Muscle layer of colon (tissue), 2 donors: ENCODE measurements at regions not wholly inside any gene's neighbourhood (a gene's known extent, or its start where the extent isn't known, plus 50 kb on each side); places are given as distances from the start of the nearest gene placed in this dataset.

Source experiments
- H3K27ac ChIP-seq: one replicate; pipeline ENCODE4 v1.7.0; 2013; ENCODE audit warnings: low read depth, mild to moderate bottlenecking, low read length, moderate library complexity
- H3K27me3 ChIP-seq, 2 donors: one replicate each; pipeline ENCODE4 v1.7.0; 2013; ENCODE audit warnings: low read length in 2 of 2, mild to moderate bottlenecking in 2 of 2; ENCODE audit not compliant: insufficient read depth in 2 of 2, control insufficient read depth in 1 of 2
- H3K36me3 ChIP-seq: one replicate; pipeline ENCODE4 v1.7.0; 2013; ENCODE audit warnings: mild to moderate bottlenecking, low read length; ENCODE audit not compliant: insufficient read depth
- H3K4me1 ChIP-seq: one replicate; pipeline ENCODE4 v1.7.0; 2013; ENCODE audit warnings: mild to moderate bottlenecking, low read length; ENCODE audit not compliant: insufficient read depth
- H3K4me3 ChIP-seq, 2 donors: one replicate each; pipeline ENCODE4 v1.7.0; 2013; ENCODE audit warnings: low read length in 2 of 2, low read depth in 1 of 2, mild to moderate bottlenecking in 1 of 2, moderate library complexity in 1 of 2
- H3K9ac ChIP-seq: one replicate; pipeline ENCODE4 v1.7.0; 2013; ENCODE audit warnings: low read length
- H3K9me3 ChIP-seq: one replicate; pipeline ENCODE4 v1.7.0; 2013; ENCODE audit warnings: mild to moderate bottlenecking, low read length
- donor health status: abdominal sarcoma.
- donor health status: Adenocarcinoma of cecum.

GRCh38 chr2:67974559-67975430, 88.0 kb downstream of the C1D start:
- Histone ChIP-seq H3K9ac (no peak overlapping the region), H3K9me3 (no peaks in the 10 kb centered on the region), H3K36me3 (no peaks in the 10 kb centered on the region), H3K27ac (no peak overlapping the region), H3K27me3 (no peaks in the 10 kb centered on the region), H3K4me3 (no peak overlapping the region), H3K4me1 (no peaks in the 10 kb centered on the region)

- Histone ChIP-seq H3K27me3 (no peaks in the 10 kb centered on the region), H3K4me3 (no peak overlapping the region), H3K36me3 (no peaks in the 10 kb centered on the region), H3K9me3 (no peaks in the 10 kb centered on the region), H3K9ac (no peak overlapping the region), H3K4me1 (no peaks in the 10 kb centered on the region), H3K27ac (no peak overlapping the region)
Observed at GRCh38 chr2:67977464-67977863, 85.3 kb downstream of the C1D start.

GRCh38 chr2:67982956-67983355, 79.8 kb downstream of the C1D start:
- Histone ChIP-seq H3K9ac (no peak overlapping the region), H3K9me3 (no peaks in the 10 kb centered on the region), H3K27me3 (no peaks in the 10 kb centered on the region), H3K36me3 (no peaks in the 10 kb centered on the region), H3K4me3 (no peak overlapping the region), H3K27ac (no peak overlapping the region), H3K4me1 (no peaks in the 10 kb centered on the region)

GRCh38 chr2:67984600-67984999, 78.2 kb downstream of the C1D start:
- Histone ChIP-seq H3K36me3 (no peaks in the 10 kb centered on the region), H3K27me3 (no peaks in the 10 kb centered on the region), H3K27ac (no peak overlapping the region), H3K4me3 (no peak overlapping the region), H3K9me3 (no peaks in the 10 kb centered on the region), H3K9ac (no peak overlapping the region), H3K4me1 (no peaks in the 10 kb centered on the region)

GRCh38 chr2:67985586-67985985, 77.2 kb downstream of the C1D start:
- Histone ChIP-seq H3K4me3 (no peak overlapping the region), H3K9me3 (no peaks in the 10 kb centered on the region), H3K36me3 (no peaks in the 10 kb centered on the region), H3K9ac (no peak overlapping the region), H3K27ac (no peak overlapping the region), H3K4me1 (no peaks in the 10 kb centered on the region), H3K27me3 (no peaks in the 10 kb centered on the region)

- H3K9ac ChIP-seq, result no peak overlapping the region
- H3K4me3 ChIP-seq, result no peak overlapping the region
- H3K4me1 ChIP-seq, result no peaks in the 10 kb centered on the region
- H3K27me3 ChIP-seq, result no peaks in the 10 kb centered on the region
- no peaks in the 10 kb centered on the region for H3K36me3 ChIP-seq
- H3K9me3 ChIP-seq, result no peaks in the 10 kb centered on the region
- no peak overlapping the region for H3K27ac ChIP-seq
Observed at GRCh38 chr2:67986258-67986657, 76.5 kb downstream of the C1D start.
